Pulmonary artery endothelial cell (primary cell): ENCODE measurements at regions not wholly inside any gene's neighbourhood (a gene's known extent, or its start where the extent isn't known, plus 50 kb on each side); places are given as distances from the start of the nearest gene placed in this dataset.

Experiments
- DNase-seq: peaks from one replicate; pipeline ENCODE4 v3.0.0-alpha.2; 2011; ENCODE audit warnings: low read depth, low spot score

- no peak for DNase-seq
Measured at GRCh38 chr16:51434567-51435198, 283.6 kb upstream of the SALL1 start.

GRCh38 chr16:51433599-51433998, 282.5 kb upstream of the SALL1 start:
- DNase-seq, result no peak

- DNase-seq, result no peak
Measured at GRCh38 chr16:51431517-51432241, 280.6 kb upstream of the SALL1 start.

- no peak for DNase-seq
Measured at GRCh38 chr16:51430716-51431369, 279.8 kb upstream of the SALL1 start.

GRCh38 chr16:51429041-51429440, 278.0 kb upstream of the SALL1 start:
- no peak for DNase-seq

GRCh38 chr16:51427085-51427484, 276.0 kb upstream of the SALL1 start:
- no peak for DNase-seq

- DNase-seq, result no peak
Measured at GRCh38 chr16:51426276-51426675, 275.2 kb upstream of the SALL1 start.

- DNase-seq, result no peak
Measured at GRCh38 chr16:51420247-51420646, 269.2 kb upstream of the SALL1 start.

GRCh38 chr16:51419768-51420167, 268.7 kb upstream of the SALL1 start:
- no peak for DNase-seq

GRCh38 chr16:51418258-51418657, 267.2 kb upstream of the SALL1 start:
- DNase-seq, result no peak

- DNase-seq, result no peak
Measured at GRCh38 chr16:51416926-51417325, 265.9 kb upstream of the SALL1 start.

GRCh38 chr16:51410125-51410524, 259.1 kb upstream of the SALL1 start:
- no peak for DNase-seq

- no peak for DNase-seq
Measured at GRCh38 chr16:51409001-51409675, 258.1 kb upstream of the SALL1 start.

- DNase-seq, result no peak
Measured at GRCh38 chr16:51408357-51408756, 257.3 kb upstream of the SALL1 start.

GRCh38 chr16:51407921-51408320, 256.9 kb upstream of the SALL1 start:
- no peak for DNase-seq

GRCh38 chr16:51407199-51407598, 256.1 kb upstream of the SALL1 start:
- no peak for DNase-seq

- no peak for DNase-seq
Measured at GRCh38 chr16:51405361-51405760, 254.3 kb upstream of the SALL1 start.

GRCh38 chr16:51404386-51404785, 253.3 kb upstream of the SALL1 start:
- no peak for DNase-seq

- DNase-seq, result no peak
Measured at GRCh38 chr16:51402785-51403184, 251.7 kb upstream of the SALL1 start.

GRCh38 chr16:51402298-51402697, 251.2 kb upstream of the SALL1 start:
- DNase-seq, result no peak

GRCh38 chr16:51401673-51402072, 250.6 kb upstream of the SALL1 start:
- DNase-seq, result no peak
